ENCODE measurements at regions not wholly inside any gene's neighbourhood (a gene's known extent, or its start where the extent isn't known, plus 50 kb on each side); places are given as distances from the start of the nearest gene placed in this dataset.

DNA sequence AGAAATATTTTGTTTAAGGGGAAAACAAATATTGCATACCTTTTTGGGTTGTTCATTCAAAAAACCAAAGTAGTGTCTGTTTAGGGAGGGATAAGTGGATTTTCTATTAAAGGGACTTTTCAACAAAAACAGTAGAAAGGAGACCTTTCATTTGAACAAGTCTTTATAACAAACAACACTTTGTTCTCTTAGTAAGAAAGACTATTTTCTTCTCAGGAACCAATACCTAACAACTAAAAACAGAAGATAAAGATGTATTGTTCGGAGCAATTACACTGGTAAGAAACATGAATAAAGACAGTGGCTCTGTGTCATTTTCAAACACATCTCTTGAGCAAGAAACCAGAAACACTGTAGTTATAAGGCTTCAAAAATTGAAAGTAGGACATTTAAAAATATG lies 1610.1 kb upstream of the PCDH20 start:
- Histone ChIP-seq H3K9ac (ENCODE audit: low read depth, low read length) (no peak overlapping the region), H3K4me1 (ENCODE audit: control insufficient read depth, insufficient read depth, low read length) (peaks cover 17% of the 10 kb centered on the region), H3K9me3 (ENCODE audit: control insufficient read depth, insufficient read depth, low read length) (peaks cover 5% of the 10 kb centered on the region; the same call in 1 of the 2 replicates), H3K27me3 (ENCODE audit: control insufficient read depth, insufficient read depth, low read length) (no peaks in the 10 kb centered on the region), H3K27ac (ENCODE audit: low read depth, low read length) (no peak overlapping the region), H3K4me3 (ENCODE audit: low read depth, low read length) (no peak overlapping the region), H3K36me3 (ENCODE audit: control insufficient read depth, insufficient read depth, low read length) (no peaks in the 10 kb centered on the region)

DNA sequence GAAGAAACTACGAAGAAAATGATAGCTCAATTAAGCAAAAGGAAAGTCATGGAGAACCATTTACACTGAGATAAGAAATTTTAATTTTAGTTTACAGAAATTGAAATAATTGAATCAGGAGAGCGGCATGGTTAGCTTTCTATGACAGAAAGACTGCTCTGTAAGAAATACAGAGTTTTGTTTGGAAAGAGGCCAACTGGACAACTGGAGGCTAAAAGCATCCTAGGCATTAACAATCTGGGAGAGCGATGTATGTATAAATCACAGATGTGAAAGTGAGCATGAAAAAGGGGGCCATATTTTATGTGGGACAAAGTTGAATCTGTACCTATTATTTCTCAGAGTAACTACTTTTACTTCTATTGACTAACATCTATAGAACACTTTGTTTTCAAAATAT lies 1608.8 kb upstream of the PCDH20 start:
- Histone ChIP-seq H3K4me1 (ENCODE audit: control insufficient read depth, insufficient read depth, low read length) (peaks cover 6% of the 10 kb centered on the region), H3K4me3 (ENCODE audit: low read depth, low read length) (no peak overlapping the region), H3K27ac (ENCODE audit: low read depth, low read length) (no peak overlapping the region), H3K9me3 (ENCODE audit: control insufficient read depth, insufficient read depth, low read length) (peaks cover 3% of the 10 kb centered on the region; the same call in 1 of the 2 replicates), H3K27me3 (ENCODE audit: control insufficient read depth, insufficient read depth, low read length) (no peaks in the 10 kb centered on the region), H3K9ac (ENCODE audit: low read depth, low read length) (no peak overlapping the region), H3K36me3 (ENCODE audit: control insufficient read depth, insufficient read depth, low read length) (no peaks in the 10 kb centered on the region)

DNA sequence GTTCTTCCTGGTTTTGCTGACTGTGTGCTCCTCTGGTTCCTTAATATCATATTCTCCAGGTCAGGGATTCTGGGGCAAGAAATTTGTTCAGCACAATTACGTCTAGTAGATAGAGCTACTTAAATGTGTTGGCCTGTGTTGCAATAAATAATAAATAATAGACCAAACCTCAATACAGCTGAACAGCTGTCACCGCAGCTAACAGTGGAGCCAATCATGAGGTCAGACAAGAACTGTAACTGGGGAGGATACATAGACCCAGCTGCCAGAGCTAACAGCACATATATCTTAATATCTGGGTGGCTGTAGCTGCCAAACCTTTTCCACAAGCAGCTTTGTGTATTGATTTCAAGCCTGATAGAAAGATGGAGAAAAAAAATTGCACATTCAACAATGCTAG lies 1596.3 kb upstream of the PCDH20 start:
- Histone ChIP-seq H3K27me3 (ENCODE audit: control insufficient read depth, insufficient read depth, low read length) (no peaks in the 10 kb centered on the region), H3K27ac (ENCODE audit: low read depth, low read length) (no peak overlapping the region), H3K9me3 (ENCODE audit: control insufficient read depth, insufficient read depth, low read length) (peaks cover 55% of the 10 kb centered on the region), H3K9ac (ENCODE audit: low read depth, low read length) (no peak overlapping the region), H3K4me1 (ENCODE audit: control insufficient read depth, insufficient read depth, low read length) (no peaks in the 10 kb centered on the region), H3K4me3 (ENCODE audit: low read depth, low read length) (no peak overlapping the region), H3K36me3 (ENCODE audit: control insufficient read depth, insufficient read depth, low read length) (no peaks in the 10 kb centered on the region)

DNA sequence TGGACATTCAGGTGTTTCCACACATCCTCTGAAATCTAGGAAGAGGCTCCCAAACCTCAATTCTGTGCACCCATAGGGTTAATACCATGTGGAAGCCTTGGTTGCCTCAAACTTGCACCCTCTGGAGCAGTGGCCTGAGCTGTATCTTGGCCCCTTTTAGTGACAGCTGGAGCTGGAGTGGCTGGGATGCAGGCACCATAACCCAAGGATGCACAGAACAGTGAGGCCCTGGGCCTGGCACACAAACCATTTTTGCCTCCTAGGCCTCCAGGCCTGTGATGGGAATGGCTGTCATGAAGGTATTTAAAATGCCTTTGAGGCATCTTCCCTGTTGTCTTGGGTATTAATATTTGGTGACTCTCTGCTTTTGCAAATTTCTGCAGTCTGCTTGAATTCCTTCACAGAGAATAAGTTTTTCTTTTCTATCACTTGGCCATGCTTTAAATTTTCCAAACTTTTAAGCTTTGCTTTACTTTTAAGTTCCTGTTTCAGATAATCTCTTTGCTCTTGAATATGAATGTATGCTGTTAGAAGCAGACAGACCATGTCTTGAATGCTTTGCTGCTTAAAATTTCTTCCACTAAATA lies 1594.5 kb upstream of the PCDH20 start:
- H3K27ac ChIP-seq (ENCODE audit: low read depth, low read length) = no peak overlapping the region
- H3K36me3 ChIP-seq (ENCODE audit: control insufficient read depth, insufficient read depth, low read length) = no peaks in the 10 kb centered on the region
- no peaks in the 10 kb centered on the region for H3K27me3 ChIP-seq (ENCODE audit: control insufficient read depth, insufficient read depth, low read length)
- peaks cover 51% of the 10 kb centered on the region for H3K9me3 ChIP-seq (ENCODE audit: control insufficient read depth, insufficient read depth, low read length)
- no peak overlapping the region for H3K9ac ChIP-seq (ENCODE audit: low read depth, low read length)
- no peak overlapping the region for H3K4me3 ChIP-seq (ENCODE audit: low read depth, low read length)
- no peaks in the 10 kb centered on the region for H3K4me1 ChIP-seq (ENCODE audit: control insufficient read depth, insufficient read depth, low read length)

DNA sequence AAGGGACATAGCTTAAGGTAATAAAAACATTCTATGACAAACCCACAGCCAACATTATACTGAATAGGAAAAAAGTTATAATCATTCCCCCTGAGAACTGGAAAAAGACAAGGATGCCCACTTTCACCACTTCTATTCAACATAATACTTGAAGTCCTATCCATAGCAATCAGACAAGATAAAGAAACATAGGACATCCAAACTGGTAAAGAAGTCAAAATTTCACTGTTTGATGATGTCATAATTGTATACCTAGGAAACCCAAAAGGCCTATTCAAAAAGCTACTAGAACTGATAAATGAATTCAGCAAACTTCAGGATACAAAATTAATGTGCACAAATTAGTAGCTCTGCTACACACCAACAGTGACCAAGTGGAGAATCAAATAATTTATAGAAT lies 1590.0 kb upstream of the PCDH20 start:
- no peaks in the 10 kb centered on the region for H3K27me3 ChIP-seq (ENCODE audit: control insufficient read depth, insufficient read depth, low read length)
- H3K36me3 ChIP-seq (ENCODE audit: control insufficient read depth, insufficient read depth, low read length) = no peaks in the 10 kb centered on the region
- H3K9me3 ChIP-seq (ENCODE audit: control insufficient read depth, insufficient read depth, low read length) = peaks cover 39% of the 10 kb centered on the region
- H3K9ac ChIP-seq (ENCODE audit: low read depth, low read length) = no peak overlapping the region
- no peaks in the 10 kb centered on the region for H3K4me1 ChIP-seq (ENCODE audit: control insufficient read depth, insufficient read depth, low read length)
- H3K4me3 ChIP-seq (ENCODE audit: low read depth, low read length) = no peak overlapping the region
- no peak overlapping the region for H3K27ac ChIP-seq (ENCODE audit: low read depth, low read length)

DNA sequence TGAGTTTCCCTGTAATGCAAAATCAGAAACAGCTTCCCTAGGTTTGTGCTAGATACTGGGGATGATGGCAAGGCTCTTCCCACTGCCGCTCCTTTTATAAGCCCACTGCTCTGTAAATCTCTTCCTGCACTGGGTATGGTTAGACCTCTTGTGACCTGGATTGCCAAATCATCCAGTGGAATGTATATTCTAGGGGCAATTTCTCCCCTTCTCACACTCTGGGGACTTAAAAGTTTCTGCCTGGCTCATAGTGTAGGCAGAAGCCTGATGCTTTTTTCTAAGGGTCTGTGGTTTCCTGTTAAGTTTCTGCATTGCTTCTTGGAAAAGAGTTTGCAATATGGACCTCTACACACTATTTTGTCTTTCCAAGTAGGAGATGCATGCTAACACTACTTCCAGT lies 1582.0 kb upstream of the PCDH20 start:
- no peak overlapping the region for H3K9ac ChIP-seq (ENCODE audit: low read depth, low read length)
- no peaks in the 10 kb centered on the region for H3K4me1 ChIP-seq (ENCODE audit: control insufficient read depth, insufficient read depth, low read length)
- H3K36me3 ChIP-seq (ENCODE audit: control insufficient read depth, insufficient read depth, low read length) = no peaks in the 10 kb centered on the region
- H3K9me3 ChIP-seq (ENCODE audit: control insufficient read depth, insufficient read depth, low read length) = no peaks in the 10 kb centered on the region
- H3K27ac ChIP-seq (ENCODE audit: low read depth, low read length) = no peak overlapping the region
- no peak overlapping the region for H3K4me3 ChIP-seq (ENCODE audit: low read depth, low read length)
- no peaks in the 10 kb centered on the region for H3K27me3 ChIP-seq (ENCODE audit: control insufficient read depth, insufficient read depth, low read length)

- Histone ChIP-seq H3K27me3 (ENCODE audit: control insufficient read depth, insufficient read depth, low read length) (no peaks in the 10 kb centered on the region), H3K9ac (ENCODE audit: low read depth, low read length) (no peak overlapping the region), H3K27ac (ENCODE audit: low read depth, low read length) (no peak overlapping the region), H3K4me3 (ENCODE audit: low read depth, low read length) (no peak overlapping the region), H3K9me3 (ENCODE audit: control insufficient read depth, insufficient read depth, low read length) (no peaks in the 10 kb centered on the region), H3K4me1 (ENCODE audit: control insufficient read depth, insufficient read depth, low read length) (no peaks in the 10 kb centered on the region), H3K36me3 (ENCODE audit: control insufficient read depth, insufficient read depth, low read length) (no peaks in the 10 kb centered on the region)
Observed at GRCh38 chr13:62997038-62997599, 1581.5 kb upstream of the PCDH20 start.

DNA sequence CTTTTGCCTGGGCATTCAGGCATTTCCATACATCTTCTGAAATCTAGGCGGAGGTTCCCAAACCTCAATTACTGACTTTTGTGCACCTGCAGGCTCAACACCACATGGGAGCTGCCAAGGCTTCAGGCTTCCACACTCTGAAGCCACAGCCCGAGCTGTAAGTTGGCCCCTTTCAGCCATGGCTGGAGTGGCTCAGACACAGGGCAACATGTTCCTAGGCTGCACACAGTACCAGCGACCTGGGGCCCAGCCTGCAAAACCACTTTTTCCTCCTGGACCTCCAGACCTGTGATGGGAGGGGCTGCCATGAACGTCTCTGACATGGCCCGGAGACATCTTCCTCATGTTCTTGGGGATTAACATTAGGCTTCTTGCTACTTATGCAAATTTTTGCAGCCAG lies 1558.2 kb upstream of the PCDH20 start:
- Histone ChIP-seq H3K4me1 (ENCODE audit: control insufficient read depth, insufficient read depth, low read length) (no peaks in the 10 kb centered on the region), H3K36me3 (ENCODE audit: control insufficient read depth, insufficient read depth, low read length) (no peaks in the 10 kb centered on the region), H3K27me3 (ENCODE audit: control insufficient read depth, insufficient read depth, low read length) (no peaks in the 10 kb centered on the region), H3K4me3 (ENCODE audit: low read depth, low read length) (no peak overlapping the region), H3K9ac (ENCODE audit: low read depth, low read length) (no peak overlapping the region), H3K9me3 (ENCODE audit: control insufficient read depth, insufficient read depth, low read length) (no peaks in the 10 kb centered on the region), H3K27ac (ENCODE audit: low read depth, low read length) (no peak overlapping the region)

DNA sequence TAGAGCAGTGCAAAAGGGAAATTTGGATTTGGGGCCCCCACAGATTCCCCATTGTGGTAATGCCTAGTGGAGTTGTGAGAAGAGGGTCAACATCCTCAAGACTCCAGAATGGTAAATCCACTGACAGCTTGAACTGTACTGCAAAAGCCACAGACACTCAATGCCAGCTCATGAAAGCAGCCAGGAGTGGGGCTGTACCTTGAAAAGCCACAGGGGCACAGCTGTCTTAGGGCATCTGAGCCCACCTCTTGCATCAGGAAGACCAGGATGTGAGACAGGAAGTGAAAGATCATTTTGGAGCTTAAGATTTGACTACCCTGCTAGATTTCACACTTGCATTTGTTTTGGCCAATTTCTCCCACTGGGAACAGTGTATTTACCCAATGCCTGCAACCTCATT lies 1548.9 kb upstream of the PCDH20 start:
- no peaks in the 10 kb centered on the region for H3K4me1 ChIP-seq (ENCODE audit: control insufficient read depth, insufficient read depth, low read length)
- H3K9ac ChIP-seq (ENCODE audit: low read depth, low read length) = no peak overlapping the region
- no peaks in the 10 kb centered on the region for H3K27me3 ChIP-seq (ENCODE audit: control insufficient read depth, insufficient read depth, low read length)
- no peak overlapping the region for H3K27ac ChIP-seq (ENCODE audit: low read depth, low read length)
- no peaks in the 10 kb centered on the region for H3K9me3 ChIP-seq (ENCODE audit: control insufficient read depth, insufficient read depth, low read length)
- no peaks in the 10 kb centered on the region for H3K36me3 ChIP-seq (ENCODE audit: control insufficient read depth, insufficient read depth, low read length)
- no peak overlapping the region for H3K4me3 ChIP-seq (ENCODE audit: low read depth, low read length)

GRCh38 chr13:62960723-62961122 lies 1545.1 kb upstream of the PCDH20 start:
- Histone ChIP-seq H3K4me3 (ENCODE audit: low read depth, low read length) (no peak overlapping the region), H3K36me3 (ENCODE audit: control insufficient read depth, insufficient read depth, low read length) (no peaks in the 10 kb centered on the region), H3K27ac (ENCODE audit: low read depth, low read length) (no peak overlapping the region), H3K9ac (ENCODE audit: low read depth, low read length) (no peak overlapping the region), H3K4me1 (ENCODE audit: control insufficient read depth, insufficient read depth, low read length) (no peaks in the 10 kb centered on the region), H3K27me3 (ENCODE audit: control insufficient read depth, insufficient read depth, low read length) (no peaks in the 10 kb centered on the region), H3K9me3 (ENCODE audit: control insufficient read depth, insufficient read depth, low read length) (no peaks in the 10 kb centered on the region)

- H3K9ac ChIP-seq (ENCODE audit: low read depth, low read length) = no peak overlapping the region
- H3K4me1 ChIP-seq (ENCODE audit: control insufficient read depth, insufficient read depth, low read length) = 0 out of 2 replicates have a peak, but pooled peaks cover 4% of the 10 kb centered on the region
- no peaks in the 10 kb centered on the region for H3K9me3 ChIP-seq (ENCODE audit: control insufficient read depth, insufficient read depth, low read length)
- H3K4me3 ChIP-seq (ENCODE audit: low read depth, low read length) = no peak overlapping the region
- H3K36me3 ChIP-seq (ENCODE audit: control insufficient read depth, insufficient read depth, low read length) = no peaks in the 10 kb centered on the region
- no peak overlapping the region for H3K27ac ChIP-seq (ENCODE audit: low read depth, low read length)
- H3K27me3 ChIP-seq (ENCODE audit: control insufficient read depth, insufficient read depth, low read length) = no peaks in the 10 kb centered on the region
Observed at GRCh38 chr13:62933809-62934208, 1518.2 kb upstream of the PCDH20 start.
